ENCODE measurements at regions not wholly inside any gene's neighbourhood (a gene's known extent, or its start where the extent isn't known, plus 50 kb on each side); places are given as distances from the start of the nearest gene placed in this dataset.
"Not testable (repeated sequence)": the region's sequence is repeated elsewhere in the genome, so short reads cannot be mapped to it uniquely, and the experiment has no call there.

DNA sequence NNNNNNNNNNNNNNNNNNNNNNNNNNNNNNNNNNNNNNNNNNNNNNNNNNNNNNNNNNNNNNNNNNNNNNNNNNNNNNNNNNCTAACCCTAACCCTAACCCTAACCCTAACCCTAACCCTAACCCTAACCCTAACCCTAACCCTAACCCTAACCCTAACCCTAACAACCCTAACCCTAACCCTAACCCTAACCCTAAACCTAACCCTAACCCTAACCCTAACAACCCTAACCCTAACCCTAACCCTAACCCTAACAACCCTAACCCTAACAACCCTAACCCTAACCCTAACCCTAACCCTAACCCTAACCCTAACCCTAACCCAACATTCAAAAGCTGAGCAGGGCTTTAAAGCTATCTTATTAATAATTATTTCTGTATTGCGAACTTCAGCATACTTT lies 182.5 kb upstream of the FAM20C start:
- DNase-seq: not testable (repeated sequence)

DNA sequence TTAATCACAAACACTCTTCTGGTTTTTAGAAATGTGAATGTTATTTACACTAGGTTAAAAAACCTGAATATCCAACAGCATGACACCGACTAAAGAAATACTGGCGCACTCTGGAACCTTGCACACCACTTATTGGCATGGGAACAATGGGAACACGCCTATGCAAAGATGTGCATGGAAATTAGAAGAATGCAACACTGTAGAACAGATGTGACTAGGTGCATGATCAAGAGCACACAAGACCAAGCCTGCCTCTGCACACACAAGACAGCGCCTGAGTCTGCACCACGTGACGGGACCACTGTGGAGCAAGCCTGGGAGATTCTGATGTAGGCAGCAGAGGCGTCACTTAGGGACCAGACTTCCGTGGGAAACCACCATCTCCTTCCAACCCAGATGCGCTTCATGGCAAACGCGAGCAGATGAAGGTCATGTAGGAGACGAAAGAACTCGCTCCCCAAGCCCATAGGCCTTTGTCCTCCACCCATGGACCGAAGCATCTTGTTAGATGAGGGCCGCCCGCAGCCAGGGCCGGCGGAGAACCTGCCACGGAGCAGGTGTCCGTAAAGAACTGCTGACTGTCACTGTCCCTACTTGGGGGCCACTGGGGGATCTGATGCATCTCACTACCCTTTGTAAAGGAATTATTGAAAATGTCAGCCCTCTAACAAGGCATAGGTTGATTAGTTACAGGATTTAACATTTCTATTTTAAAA lies 159.6 kb upstream of the FAM20C start:
- not testable (repeated sequence) for DNase-seq

DNA sequence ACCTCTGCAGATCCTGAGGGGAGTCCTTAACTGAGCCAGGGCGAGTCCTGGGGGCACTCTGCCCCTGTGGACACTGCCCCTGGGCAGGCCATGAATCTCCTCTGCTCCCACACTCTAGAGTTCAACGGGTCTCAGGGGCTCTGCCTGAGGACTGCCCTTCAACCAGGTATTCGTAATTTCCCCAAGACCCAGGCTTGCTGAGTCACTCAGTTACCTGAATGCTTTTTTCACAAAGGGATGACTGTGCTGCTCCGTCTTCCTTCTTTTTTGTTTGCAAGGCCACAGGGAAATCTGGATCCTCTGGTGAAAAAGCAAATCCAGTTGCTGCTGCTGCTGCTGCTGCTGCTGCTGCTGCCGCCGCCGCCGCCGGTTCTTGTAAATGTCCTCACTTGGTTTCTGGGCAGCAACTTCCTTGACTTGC lies 157.2 kb upstream of the FAM20C start:
- DNase-seq: not testable (repeated sequence)

DNA sequence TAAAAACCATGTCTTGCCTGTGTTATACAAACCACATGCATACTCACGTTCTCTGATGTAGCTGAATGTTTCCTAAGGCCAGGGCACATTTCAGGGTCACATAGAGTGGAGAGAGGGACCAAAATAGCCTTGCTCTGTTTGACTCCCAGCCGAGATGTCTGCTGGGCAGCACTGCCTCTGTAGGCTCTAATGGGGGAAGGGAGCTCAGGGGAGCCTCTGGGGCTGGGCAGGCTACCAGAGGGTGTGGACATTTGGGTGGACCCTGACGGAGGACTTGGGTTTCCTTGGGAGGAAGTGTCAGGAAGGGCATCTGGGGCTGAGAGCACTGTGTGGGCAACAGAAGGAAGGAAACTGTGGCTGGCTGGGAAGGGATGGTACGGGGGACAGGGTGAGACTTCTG lies 155.8 kb upstream of the FAM20C start:
- not testable (repeated sequence) for DNase-seq

DNA sequence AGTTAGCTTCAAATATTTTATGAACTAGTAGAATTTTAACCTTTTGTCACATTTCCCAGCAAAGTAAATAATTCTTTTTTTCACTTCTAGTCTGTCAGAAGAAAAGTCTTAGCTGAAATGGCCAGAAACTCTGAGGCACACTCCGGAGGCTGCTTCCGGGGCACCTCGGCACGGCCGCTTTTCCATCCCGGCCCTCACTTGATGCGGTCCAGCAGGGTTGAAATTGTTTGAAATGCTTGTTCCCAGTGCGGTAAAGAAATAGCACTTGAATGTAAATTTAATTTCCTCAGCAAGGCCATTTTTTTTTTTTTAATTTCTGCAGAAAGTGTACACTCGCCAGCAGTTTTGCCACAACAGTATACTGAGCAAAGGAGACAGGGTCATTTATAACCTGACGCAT lies 154.7 kb upstream of the FAM20C start:
- DNase-seq: not testable (repeated sequence)

DNA sequence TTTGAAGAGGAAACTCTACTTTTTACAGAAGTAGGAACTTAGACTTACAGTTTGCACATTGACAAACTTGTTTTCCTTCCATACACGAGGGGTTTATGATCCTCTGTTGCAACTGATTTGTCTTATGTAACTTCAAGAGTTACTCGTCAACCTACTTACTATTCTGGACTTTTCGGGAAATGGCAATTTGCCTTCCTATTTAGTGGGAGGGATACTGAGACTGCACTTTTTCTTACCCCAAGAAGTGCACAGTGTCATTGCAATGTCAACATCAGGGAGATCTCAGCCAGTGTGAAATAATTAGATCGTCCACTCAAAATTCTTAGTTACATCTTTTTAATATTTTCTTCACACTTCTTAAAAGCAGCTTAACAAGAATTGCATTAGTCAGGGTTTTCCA lies 153.9 kb upstream of the FAM20C start:
- not testable (repeated sequence) for DNase-seq

DNA sequence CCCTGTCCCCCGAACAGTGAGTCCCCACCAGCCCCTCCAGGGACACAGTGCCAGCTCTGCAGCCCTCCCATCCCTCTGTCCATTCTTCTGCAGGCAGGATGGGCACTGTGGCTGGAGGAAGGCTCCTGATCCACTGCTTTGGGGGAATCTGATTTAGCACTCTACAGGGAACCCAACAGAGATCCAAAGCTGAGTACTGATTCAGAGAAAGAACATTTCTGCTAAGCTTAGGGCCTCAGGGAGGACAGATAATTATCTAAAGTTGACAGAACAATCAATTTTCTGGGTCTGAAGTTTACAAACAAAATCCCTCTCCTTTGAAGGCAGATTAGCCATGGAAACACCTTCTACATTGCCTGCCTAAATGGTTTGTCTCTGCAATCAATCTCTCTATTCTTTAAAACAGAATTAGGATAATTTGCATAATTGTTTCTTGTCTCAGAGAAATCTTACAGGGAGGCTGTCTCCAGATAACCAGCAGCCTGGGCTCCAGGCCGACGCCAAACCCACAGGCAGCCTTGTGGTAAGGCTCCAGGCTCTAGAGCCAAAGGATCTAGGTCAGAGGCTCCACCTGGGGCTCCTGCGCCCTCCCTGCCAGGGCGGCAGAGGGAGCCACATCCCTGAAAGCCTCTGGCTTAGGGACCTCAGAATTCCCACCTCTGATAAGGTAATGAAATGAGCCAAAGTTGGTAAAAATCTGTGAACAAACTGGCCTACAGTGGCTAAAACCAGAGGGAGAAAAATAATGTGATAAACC lies 152.2 kb upstream of the FAM20C start:
- DNase-seq: not testable (repeated sequence)

DNA sequence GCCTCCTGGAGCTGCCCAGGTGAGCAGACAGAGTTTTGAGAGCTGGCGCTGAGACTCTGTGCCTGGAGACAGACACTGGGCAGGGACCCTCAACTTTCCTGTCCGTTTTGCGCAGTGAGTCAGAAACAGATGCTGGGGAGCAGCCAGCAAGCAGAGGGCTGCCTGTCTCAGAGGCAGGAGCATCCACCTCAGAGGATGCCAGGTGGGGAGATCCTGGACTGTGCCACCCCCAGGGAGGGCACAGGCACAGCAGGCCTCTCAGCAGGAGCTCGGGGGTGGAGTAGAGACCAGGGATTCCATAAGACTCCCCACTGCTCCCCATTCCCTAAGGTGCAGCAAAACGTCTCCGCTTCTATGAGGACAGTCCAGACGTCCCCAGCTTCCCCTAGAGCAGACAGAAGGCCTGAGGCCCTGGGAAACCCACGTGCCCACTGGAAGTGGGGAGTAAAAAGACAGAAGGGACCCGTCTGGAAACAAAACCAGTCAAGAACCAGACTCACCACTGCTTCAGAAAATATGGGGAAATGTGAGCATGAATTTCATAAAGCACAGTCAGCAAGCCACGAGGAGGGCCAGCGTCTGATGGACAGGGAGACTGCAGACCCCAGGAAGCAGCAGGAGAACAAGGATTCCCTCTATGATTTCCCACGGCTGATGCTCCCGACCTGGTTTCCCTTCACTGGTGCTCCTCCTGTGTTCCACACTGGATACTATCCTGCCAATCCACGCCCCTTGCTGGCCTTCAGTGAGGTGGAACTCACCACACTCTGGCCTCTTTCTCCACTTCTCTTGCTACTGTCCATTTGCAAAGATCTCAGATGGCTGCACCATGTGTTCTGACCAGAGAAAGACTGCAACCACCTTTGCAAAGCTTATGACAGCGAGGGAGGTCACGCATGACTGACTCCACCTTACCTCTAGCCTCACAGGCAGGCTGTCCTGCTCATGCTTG lies 151.3 kb upstream of the FAM20C start:
- DNase-seq: no peak

DNA sequence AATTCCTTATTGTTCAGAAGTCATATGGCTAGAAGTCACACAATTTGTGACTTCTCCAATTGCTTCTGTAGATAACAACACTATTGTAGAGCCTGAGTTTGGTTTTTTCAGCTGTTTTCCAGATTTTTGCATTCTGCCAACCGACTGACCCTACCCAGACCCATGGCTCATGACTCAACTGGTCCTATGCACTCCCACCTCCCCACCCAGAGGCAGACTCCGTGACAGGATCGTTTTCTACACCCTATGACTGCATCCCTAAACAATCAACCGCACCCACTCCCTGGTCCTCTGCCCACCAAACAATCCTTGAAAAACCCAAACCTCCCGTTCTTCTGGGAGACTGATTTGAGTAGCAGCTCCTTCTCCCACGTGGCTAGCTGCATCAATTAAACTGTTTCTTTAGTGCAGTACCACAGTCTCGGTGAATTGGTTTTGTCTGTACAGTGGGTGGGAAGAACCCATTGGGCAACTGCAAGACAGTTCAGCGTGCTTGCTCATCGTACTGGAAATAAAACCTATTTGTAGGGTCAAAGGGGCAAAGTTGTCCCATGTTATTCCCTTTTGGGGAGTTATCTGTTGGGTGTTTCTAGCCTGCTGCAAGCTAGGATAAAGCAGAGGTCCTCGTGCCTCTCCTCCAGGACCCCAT lies 150.3 kb upstream of the FAM20C start:
- no peak for DNase-seq

DNA sequence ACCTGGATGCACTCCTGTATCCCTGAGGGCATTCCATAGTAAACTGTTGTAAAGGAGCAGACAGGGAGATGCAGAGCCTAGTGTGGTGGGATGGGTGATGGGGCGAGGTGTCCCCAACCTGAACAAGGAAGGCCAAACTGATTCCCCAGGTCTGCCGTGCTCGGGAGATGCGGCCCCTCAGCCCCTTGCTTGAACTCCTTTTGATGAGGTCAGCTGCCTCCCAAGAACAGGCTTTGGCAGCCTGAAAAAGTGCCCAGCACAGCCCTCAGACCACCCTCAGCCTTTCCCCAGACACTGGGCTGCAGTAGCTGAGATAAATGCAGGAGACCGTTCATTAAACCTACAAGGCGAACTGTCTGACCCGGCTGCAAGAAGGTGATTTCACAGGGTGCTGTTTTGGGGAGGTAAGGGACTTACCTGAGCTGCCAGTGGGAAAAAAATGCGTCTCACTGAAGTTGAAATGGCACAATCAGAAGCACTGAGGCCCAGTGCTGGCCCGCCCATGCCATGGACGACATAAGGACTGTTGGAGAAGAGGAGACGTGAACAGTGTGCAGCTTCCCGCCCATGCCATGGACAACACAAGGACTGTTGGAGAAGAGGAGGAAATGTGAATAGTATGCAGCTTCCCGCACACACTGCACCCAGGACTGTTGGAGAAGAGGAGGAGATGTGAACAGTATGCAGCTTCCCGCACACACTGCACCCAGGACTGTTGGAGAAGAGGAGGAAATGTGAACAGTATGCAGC lies 148.4 kb upstream of the FAM20C start:
- no peak for DNase-seq

DNA sequence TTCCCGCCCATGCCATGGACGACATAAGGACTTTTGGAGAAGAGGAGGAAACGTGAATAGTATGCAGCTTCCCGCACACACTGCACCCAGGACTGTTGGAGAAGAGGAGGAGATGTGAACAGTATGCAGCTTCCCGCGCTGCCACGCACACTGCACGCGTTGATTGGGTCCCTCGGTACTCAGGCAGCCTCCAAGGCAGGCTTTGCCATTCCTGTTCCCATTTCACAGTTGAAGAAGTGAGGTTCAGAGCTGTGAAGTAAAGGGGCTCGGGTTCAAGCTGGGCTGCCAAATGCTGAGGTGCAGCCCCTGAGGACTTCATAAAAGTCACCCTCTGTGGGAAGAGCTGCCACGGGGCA lies 147.9 kb upstream of the FAM20C start:
- DNase-seq: no peak

DNA sequence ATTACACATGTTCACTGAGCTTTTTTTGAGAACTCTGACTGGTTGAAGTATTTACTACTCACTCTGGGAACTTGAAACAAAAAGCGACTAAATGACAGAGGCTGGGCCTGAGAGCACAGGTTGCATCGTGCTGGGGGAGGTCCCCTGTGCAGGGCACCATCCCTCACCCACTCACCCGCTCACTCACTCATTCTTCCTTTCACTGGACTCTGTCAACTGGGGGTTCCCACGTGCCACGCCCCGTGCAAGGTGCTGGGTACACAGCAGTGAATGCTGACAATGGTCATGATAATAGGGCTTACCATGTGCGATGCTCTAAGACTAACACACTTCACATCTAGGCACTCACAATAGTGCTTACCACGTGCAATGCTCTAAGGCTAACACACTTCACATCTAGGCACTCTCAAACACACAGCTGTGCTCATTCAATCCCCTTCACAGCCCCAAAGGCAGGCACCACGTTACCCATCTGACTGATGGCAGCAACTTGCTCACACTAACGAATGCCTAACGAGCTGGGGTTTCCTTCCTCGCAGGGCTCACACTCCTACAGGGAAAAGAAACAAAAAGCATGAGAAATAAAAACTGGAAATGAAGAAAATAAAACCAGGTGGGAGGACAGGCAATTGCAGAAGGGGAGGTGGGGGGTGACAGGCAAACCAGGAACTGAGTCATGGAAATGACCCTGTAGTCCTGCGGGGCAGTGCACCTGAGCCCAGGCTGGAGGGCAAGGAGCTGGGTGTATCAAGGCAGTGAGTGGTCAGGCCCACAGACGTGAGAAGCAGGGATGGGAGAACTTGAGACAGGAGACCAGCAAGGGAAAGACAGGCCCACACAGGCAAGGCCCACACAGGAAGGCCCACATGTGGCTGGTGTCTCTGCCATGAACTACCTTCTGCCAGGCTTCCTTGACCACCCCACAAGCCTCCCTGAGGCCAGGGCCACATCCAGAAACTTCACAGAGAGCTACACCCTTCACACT lies 147.0 kb upstream of the FAM20C start:
- DNase-seq: no peak

DNA sequence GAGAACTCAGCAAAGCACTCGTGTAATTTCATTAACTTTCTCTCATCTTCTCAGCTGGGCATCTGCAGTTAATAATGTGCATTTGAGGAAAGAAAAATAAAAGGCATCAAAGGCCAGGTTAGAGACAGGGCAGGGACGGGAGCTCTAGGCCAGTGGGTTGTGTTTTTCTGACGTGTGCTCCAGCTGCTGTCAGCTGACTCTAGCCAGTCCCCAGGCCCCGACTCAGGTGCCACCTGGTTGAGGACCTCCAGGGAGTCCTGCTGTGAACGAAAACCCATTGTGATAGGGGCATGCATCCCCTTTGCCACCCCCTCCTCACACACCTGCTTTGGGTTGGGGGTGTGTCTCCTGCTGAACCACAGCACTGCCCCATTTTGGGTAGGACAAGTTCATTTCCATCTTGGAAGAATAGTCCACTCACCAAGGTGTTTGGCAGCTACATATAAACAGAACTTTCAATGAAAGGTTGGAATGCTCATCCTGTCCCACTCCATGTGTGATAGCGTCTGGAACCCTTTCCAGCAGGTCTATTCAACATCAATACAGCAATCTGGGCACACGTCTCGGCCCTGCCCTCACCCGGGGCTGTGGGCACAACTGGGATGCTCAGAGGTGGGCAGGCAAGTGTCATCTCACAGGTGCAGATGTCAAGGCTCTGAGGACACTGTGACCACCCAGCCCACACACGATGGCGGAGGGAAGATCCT lies 146.1 kb upstream of the FAM20C start:
- no peak for DNase-seq

DNA sequence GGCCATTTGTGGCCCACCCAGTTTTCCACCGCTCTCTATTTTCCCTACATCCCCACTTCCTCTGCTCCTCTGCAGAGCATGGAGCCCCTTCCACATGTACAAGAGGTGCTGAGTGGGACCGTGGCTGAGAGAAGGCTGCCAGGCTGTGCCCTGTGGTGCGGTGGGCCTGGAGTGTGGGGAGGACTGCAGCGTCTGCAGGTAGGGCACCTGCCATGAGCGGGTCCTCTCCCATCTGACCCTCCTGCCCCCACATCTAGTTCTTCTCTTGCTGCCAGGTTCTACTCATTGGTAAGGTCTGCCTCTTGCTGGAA lies 145.6 kb upstream of the FAM20C start:
- no peak for DNase-seq

DNA sequence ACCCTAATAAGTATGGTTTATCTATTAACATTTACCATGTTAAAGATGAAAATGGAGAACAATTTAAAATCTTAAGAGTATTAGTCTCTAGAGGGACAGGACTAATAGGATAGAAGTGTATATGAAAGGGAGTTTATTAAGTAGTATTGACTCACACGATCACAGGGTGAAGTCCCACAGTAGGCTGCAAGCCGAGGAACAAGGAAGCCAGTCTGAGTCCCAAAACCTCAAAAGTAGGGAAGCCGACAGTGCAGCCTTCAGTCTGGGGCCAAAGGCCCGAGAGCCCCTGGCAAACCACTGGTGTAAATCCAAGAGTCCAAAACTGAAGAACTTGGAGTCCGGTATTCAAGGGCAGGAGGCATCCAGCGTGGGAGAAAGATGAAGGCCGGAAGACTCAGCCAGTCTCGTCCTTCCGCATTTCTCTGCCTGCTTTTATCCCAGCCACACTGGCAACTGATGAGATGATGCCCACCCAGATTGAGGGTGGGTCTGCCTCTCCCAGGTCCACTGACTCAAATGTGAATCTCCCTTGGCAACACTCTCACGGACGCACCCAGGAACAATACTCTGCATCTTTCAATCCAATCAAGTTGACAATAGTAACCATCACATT lies 140.8 kb upstream of the FAM20C start:
- DNase-seq: no peak

DNA sequence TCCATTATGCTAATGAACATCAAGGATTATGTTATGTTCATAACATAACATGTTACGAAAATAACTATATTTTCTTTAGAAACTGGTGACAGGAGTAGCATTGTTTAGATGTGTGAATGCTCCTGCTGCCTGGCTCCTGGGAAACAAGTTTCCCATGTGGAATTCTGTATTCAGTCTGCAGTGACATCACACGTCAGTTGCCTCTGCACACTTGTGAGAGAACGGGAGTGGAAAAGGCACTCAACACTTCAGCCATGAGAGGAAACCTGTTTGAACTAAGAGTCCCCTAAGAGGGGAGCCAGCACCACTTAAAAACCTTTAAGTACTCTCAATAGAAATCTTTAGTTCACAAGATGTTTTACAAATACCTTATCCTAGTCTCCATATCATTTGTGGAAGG lies 140.3 kb upstream of the FAM20C start:
- no peak for DNase-seq

DNA sequence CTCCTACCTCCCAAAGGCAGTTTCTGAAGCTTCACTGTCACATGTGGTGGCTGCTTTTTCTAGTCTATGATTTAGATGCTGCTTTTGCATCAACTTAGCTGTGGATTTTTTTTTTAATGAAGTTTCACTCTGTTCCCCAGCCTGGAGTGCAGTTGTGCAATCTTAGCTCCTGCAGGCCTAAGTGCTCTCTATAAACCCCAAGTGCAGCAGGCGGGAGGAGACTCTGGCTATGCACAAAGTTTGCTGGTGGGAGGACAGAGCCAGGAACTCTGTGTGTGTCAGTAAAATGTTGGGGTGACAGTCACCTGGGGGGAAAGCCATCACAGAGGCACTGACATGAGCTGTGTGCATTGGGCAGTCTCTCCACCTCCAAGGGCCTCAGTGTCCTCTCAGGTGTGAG lies 138.8 kb upstream of the FAM20C start:
- DNase-seq: no peak

DNA sequence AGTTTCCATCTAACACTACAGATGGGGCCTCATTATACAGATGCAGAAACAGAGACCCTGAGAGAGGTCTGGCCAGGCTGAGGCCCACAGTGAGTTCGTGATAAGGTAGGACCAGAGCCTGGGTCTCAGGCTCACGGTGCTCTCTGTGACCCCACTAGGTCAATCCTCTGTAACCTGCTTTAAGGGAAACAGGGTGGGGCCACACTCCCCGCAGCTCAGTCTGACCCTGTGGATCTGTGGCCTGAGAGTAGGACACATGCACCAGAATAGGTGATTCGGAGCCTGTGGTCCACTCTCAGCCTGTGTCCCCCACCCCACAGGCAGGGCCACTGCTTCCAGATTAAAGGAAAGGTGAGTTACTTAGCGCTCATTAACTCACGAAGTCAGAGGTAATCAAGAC lies 137.8 kb upstream of the FAM20C start:
- DNase-seq: no peak
